Stimulated activated CD8-positive, alpha-beta memory T cell treated with anti-CD3 and anti-CD28 coated beads, Interleukin-15, amount 100 ng/mL, for 1 hour (primary cell): ENCODE measurements at regions not wholly inside any gene's neighbourhood (a gene's known extent, or its start where the extent isn't known, plus 50 kb on each side); places are given as distances from the start of the nearest gene placed in this dataset.
A peak's percentile ranks its signal among the peaks of the same experiment; 100 is the strongest.

ENCODE experiments used
- DNase-seq: peaks from one replicate; pipeline ENCODE4 v3.0.0-alpha.2; 2020; ENCODE audit warnings: low read depth

DNA sequence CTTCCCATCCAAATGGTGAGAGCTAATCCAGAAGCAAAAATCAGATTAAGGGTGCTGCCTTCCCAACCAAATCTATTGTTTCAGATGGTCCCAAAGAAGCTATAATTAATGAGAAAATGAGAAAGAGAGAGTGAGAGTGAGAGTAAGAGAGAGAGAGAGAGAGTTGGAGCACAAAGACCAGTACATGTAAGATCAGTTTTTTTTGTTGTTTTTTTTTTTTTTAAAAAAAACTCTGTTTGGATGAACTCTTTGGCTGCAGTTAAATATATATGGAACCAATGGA, 305.6 kb downstream of the PTEN start:
- DNase-seq: no peak

DNA sequence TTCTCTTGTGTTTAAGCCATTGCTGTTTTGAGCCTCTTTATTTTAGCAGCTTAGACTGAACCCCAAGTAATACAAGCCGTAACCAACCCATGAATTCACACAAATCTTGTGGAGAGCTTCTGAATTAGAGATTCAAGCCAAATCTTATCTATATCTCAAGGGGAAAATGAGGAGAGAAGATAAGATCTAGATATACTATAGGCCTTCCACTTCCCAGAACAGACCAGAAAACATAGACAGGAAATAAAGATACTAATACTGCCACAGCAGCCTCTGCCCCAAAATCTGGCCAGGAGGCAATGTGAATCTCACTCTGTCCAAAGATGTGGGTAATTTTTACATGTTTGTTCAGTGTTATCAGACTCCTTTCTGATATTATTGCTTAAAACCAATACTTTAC, 307.2 kb downstream of the PTEN start:
- no peak for DNase-seq

GRCh38 chr10:88172159-88172558, 308.7 kb downstream of the PTEN start:
- DNase-seq: no peak

GRCh38 chr10:88174391-88174790, 311.0 kb downstream of the PTEN start:
- no peak for DNase-seq

GRCh38 chr10:88178758-88179157, 315.3 kb downstream of the PTEN start:
- no peak for DNase-seq

DNA sequence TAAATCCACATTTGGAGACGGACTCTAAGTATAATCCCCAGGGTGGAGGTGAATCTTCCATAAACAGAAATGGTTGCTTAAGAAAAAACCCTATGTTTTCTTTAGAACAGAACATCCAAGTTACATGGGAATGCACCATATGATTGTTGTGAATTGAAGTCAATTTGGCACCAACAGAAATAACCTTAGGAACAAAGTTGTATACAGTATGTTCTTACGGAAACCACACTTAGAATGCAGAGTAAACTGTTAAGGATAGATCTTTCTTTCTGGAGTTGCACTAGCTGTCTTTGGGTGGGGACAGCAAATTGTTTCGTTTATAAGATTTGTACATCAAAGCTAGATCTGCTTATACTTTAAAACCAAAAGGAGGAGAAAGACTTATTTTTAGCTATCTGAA, 316.4 kb downstream of the PTEN start:
- no peak for DNase-seq

DNA sequence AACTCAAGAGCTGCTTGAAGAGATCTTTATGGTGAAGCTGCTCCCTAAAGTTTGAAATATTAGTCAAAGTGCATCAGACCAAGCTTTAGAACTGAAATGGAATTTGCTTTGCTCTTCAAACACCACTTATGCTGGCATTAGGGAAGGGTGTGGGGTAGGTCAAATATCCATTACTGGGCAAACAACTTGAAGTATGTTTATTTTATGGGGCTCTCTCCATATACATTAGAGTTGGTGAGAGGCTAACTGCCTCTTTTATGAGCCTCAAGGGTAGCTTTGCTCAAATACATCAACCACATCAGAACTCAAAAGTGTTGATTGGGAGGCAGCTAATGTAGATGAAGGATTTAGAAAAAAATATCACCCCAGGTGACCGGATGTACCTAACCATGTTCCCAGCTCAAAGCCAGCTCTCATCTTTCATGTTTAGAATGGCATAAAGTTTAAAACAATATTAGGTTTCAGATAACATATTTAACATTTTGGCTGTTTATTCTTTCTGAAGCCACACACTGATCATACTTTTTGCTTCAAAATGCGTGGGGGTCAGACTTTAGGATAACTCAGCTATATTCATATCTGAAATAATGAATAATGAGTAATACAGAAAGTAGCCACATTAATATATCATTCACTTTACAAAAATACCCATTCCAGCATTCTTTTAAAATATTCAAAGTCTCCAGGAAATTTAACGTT, 318.6 kb downstream of the PTEN start:
- no peak for DNase-seq

DNA sequence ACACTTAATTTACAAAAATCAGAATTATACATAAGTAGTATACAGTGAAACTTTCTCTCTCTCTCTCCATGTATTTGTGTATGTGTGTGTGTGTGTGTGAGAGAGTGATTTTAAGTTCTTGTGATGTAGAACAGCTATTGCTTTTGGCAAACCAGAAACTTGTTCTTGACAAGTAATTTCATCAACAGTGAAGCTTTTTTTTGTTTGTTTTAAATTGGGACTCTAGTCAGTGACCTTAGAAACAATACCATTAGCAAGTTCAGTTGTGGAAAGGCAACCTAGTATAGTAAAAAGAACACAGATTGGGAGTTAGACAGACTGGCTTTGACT, 319.1 kb downstream of the PTEN start:
- DNase-seq: no peak

DNA sequence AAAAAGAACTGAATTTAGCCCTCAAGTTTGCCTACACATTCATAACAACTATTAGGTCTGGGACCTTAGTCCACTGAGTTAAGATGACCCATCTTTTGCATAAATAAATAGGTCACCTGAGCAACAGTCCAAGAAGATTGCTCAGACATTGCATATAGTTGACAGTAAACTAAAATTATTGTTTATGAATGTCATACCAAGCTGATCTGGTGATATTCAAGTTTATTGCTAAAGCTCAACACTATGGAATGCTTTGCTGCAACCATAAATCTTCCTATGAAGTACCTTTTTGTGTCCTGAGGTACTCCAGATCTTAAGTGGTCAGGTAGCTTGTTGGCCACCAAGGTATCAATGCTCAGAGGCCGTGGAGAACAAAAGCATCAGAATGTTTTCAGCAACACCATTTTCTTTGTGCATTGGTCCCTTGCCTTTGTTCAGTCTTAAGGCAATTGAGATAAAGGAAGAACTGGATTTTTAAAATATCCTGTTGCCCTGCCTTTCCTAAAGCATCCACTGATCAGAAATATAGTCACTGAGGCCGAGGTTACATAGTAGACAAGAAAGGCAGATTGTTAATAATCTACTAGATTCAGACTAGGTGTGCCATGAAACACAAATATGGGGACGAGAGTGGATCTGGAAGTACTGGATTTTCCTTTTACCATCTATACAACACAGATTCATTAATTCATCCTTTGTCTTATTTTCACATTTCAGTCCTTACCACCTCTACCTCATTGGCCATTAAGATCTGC, 321.3 kb downstream of the PTEN start:
- DNase-seq: no peak

- DNase-seq: no peak
Measured at GRCh38 chr10:88185830-88186229, 322.4 kb downstream of the PTEN start.

GRCh38 chr10:88186335-88186734, 322.9 kb downstream of the PTEN start:
- DNase-seq: no peak

- no peak for DNase-seq
Measured at GRCh38 chr10:88187472-88187871, 324.0 kb downstream of the PTEN start.

- no peak for DNase-seq
Measured at GRCh38 chr10:88190123-88190522, 326.7 kb downstream of the PTEN start.

GRCh38 chr10:88190540-88191235, 327.3 kb downstream of the PTEN start:
- no peak for DNase-seq

GRCh38 chr10:88193018-88193417, 329.6 kb downstream of the PTEN start:
- DNase-seq: no peak

DNA sequence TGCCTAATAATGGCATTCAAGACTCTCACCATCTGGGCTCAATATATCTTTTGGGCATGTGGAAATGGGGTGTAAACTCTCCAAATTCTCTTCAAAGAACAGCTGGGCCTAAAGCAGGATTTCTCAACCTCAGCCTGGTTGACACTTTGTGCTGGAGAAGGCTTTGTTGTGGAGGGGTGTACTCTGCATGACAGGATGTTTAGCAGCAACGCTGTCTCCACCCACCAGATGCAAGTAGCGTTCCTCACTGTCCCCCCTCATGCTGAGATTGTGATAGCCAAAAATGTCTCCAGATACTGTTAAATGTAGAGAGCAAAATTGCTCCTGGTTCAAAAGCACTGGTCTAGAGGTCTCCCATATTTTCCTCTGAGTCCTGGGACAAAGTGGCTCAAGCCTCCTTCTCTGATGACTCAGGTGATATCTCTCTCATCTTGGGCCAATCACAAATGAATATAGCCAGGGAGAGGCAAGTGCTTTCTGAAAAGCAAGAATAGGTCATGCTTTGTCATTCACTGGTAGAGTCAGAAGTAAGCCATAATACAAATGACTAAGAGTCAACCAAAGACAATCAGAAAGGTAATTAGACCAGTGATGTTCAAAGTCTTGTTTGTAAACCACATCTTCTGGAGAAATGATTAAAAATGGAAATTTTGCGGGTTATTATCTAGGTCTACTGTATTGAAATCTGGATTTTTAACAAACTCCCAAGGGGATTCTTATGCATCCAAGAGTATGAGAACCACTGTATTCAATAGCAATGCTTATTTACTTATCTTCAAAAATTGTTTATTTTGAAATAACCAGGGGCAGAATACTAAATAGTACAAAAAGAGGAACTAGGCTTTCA, 330.8 kb downstream of the PTEN start:
- DNase-seq: peak; percentile 11

DNA sequence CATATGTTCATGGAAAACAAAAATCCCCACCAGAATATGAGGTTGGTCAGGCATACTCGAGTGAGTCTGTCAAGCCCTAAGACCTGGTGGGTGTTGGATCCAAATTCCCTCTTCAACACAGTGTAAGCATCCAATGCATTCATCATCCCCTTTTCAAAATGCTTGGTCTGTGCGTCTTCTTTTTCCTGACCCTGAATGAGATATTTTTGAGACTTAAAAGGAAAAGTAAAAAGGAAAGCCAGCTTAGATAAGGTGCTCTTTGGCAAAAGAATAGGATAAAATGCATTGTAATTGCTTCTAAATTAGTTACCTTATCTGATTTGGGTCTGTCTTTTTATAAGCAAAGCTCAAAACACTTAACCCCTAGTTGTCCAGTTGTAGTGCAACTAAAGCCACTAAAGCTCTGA, 331.5 kb downstream of the PTEN start:
- DNase-seq: no peak

- no peak for DNase-seq
Measured at GRCh38 chr10:88195841-88196240, 332.4 kb downstream of the PTEN start.

DNA sequence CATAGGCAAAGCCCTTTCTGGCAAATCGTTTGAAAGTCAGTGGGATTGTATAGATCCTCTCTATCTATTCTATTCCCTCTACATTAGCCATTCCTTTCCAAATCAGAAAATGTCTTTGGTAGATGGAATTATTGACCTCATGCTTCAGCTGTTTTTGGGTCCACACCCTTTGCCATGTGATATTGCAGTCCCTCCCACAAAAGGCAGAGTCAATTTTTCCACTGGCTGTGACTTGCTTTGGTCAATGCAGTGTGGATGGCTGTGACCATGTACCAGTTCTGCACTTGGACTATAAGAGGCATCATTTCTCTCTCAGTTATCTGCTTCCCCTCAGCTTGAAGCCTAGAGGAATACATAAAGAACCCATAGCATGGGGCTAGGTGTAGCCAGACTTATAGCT, 332.9 kb downstream of the PTEN start:
- DNase-seq: no peak

- DNase-seq: no peak
Measured at GRCh38 chr10:88198023-88198422, 334.6 kb downstream of the PTEN start.

DNA sequence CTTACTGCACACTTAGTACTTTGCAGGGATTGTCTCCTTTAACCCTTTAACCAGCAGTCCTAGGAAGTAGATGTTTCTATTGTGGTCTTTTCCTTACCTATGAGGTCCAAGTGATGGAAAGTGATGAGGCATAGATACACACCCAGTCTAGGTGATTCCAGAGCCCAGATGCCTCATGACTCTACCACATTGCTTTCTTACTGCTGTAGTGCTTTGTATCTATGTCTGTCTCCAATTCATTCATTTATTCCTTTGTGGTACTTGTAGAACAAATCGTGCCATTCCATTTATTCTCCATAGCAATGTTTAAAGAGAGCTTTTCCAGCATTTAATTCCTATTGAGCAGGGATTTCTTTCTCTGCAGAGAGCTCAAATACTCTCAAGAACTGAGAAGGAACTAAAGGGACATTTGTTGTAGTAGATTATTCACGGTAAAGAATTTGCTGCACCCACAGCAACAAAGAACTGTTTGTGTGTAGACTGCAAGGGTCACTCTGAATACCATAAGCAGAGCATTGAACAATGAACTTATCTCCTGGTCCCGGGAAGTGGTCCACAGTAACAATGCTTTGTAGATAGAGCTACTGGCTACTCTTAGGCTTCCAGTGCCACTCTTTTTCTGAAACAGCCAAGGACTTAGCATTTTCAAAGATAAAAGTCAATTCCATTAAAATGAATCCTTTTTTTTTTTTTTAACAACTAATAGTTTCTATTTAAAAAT, 337.0 kb downstream of the PTEN start:
- DNase-seq: no peak

- DNase-seq: no peak
Measured at GRCh38 chr10:88205842-88206446, 342.5 kb downstream of the PTEN start.
